ENCODE measurements at regions not wholly inside any gene's neighbourhood (a gene's known extent, or its start where the extent isn't known, plus 50 kb on each side); places are given as distances from the start of the nearest gene placed in this dataset.

DNA sequence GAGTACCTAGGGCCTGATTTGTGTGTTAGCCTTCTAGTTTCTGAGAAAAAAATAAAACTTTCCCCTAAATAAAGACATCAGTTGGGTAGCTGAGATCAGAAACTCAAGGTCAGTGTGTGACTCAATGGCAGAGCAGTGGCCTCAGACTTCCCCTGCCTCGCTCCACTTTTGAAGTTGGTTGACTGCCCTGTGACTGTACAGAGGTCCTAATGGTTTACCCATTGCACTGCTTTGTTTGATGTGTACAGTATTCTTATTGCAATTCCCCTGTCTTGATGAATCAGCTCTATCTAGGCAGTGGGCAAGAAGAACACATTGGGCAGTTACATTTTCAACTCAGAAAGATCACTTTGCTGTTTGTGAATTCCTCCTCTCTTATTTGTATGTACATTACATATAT, 315.7 kb downstream of the KCNS3 start:
- no peak for TF ChIP-seq EGR1 (IDR thresholded peaks at IDR 0.05; ENCODE audit: low read depth in 2 of 2)
- no peak for TF ChIP-seq NR2F2 (IDR thresholded peaks at IDR 0.05)
- TF ChIP-seq, protein P1, sequence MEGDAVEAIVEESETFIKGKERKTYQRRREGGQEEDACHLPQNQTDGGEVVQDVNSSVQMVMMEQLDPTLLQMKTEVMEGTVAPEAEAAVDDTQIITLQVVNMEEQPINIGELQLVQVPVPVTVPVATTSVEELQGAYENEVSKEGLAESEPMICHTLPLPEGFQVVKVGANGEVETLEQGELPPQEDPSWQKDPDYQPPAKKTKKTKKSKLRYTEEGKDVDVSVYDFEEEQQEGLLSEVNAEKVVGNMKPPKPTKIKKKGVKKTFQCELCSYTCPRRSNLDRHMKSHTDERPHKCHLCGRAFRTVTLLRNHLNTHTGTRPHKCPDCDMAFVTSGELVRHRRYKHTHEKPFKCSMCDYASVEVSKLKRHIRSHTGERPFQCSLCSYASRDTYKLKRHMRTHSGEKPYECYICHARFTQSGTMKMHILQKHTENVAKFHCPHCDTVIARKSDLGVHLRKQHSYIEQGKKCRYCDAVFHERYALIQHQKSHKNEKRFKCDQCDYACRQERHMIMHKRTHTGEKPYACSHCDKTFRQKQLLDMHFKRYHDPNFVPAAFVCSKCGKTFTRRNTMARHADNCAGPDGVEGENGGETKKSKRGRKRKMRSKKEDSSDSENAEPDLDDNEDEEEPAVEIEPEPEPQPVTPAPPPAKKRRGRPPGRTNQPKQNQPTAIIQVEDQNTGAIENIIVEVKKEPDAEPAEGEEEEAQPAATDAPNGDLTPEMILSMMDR (IDR thresholded peaks at IDR 0.05; ENCODE audit: low read depth, low read length, missing input control), result no peak
- TF ChIP-seq RAD21 (IDR thresholded peaks at IDR 0.05), result no peak
- TF ChIP-seq, protein P2, sequence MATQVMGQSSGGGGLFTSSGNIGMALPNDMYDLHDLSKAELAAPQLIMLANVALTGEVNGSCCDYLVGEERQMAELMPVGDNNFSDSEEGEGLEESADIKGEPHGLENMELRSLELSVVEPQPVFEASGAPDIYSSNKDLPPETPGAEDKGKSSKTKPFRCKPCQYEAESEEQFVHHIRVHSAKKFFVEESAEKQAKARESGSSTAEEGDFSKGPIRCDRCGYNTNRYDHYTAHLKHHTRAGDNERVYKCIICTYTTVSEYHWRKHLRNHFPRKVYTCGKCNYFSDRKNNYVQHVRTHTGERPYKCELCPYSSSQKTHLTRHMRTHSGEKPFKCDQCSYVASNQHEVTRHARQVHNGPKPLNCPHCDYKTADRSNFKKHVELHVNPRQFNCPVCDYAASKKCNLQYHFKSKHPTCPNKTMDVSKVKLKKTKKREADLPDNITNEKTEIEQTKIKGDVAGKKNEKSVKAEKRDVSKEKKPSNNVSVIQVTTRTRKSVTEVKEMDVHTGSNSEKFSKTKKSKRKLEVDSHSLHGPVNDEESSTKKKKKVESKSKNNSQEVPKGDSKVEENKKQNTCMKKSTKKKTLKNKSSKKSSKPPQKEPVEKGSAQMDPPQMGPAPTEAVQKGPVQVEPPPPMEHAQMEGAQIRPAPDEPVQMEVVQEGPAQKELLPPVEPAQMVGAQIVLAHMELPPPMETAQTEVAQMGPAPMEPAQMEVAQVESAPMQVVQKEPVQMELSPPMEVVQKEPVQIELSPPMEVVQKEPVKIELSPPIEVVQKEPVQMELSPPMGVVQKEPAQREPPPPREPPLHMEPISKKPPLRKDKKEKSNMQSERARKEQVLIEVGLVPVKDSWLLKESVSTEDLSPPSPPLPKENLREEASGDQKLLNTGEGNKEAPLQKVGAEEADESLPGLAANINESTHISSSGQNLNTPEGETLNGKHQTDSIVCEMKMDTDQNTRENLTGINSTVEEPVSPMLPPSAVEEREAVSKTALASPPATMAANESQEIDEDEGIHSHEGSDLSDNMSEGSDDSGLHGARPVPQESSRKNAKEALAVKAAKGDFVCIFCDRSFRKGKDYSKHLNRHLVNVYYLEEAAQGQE (IDR thresholded peaks at IDR 0.05), result no peak
- TF ChIP-seq, protein P3, sequence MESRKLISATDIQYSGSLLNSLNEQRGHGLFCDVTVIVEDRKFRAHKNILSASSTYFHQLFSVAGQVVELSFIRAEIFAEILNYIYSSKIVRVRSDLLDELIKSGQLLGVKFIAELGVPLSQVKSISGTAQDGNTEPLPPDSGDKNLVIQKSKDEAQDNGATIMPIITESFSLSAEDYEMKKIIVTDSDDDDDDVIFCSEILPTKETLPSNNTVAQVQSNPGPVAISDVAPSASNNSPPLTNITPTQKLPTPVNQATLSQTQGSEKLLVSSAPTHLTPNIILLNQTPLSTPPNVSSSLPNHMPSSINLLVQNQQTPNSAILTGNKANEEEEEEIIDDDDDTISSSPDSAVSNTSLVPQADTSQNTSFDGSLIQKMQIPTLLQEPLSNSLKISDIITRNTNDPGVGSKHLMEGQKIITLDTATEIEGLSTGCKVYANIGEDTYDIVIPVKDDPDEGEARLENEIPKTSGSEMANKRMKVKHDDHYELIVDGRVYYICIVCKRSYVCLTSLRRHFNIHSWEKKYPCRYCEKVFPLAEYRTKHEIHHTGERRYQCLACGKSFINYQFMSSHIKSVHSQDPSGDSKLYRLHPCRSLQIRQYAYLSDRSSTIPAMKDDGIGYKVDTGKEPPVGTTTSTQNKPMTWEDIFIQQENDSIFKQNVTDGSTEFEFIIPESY (IDR thresholded peaks at IDR 0.05), result no peak
- TF ChIP-seq, protein P4, sequence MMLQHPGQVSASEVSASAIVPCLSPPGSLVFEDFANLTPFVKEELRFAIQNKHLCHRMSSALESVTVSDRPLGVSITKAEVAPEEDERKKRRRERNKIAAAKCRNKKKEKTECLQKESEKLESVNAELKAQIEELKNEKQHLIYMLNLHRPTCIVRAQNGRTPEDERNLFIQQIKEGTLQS (IDR thresholded peaks at IDR 0.05), result no peak
- no peak for TF ChIP-seq TAF1 (conservative IDR thresholded peaks at IDR 0.05)
- no peak for TF ChIP-seq RXRA (IDR thresholded peaks at IDR 0.05)
- TF ChIP-seq, protein P5, sequence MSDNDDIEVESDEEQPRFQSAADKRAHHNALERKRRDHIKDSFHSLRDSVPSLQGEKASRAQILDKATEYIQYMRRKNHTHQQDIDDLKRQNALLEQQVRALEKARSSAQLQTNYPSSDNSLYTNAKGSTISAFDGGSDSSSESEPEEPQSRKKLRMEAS (IDR thresholded peaks at IDR 0.05), result no peak

All from liver (tissue), 3 donors.